OCI-LY7 (cell line): ENCODE measurements at regions not wholly inside any gene's neighbourhood (a gene's known extent, or its start where the extent isn't known, plus 50 kb on each side); places are given as distances from the start of the nearest gene placed in this dataset.

Experiments used
- BruUV-seq: library from RNA; stranded (reverse); fragments of 400-500 nt; replicated peaks from 2 replicates; lab custom pipeline; 2021; lab: Mats Ljungman, UMichigan
- CTCF ChIA-PET: fragments of 300-600 bp; sonication (Branson Sonifier 250); formaldehyde crosslinking; loops from one replicate; lab custom pipeline; 2022; ENCODE audit warnings: antibody characterized with exemption; ENCODE audit not compliant: unreplicated experiment; lab: Charles Lee
- POLR2A ChIA-PET: fragments of 300-600 bp; sonication (Branson Sonifier 250); formaldehyde crosslinking; loops from one replicate; lab custom pipeline; 2022; ENCODE audit warnings: antibody characterized with exemption; lab: Charles Lee
- DNase-seq: peaks from one replicate; pipeline ENCODE4 v3.0.0-alpha.2; 2015; ENCODE audit warnings: low spot score
- H2AFZ ChIP-seq: fragments of 200-600 bp; sonication (generic), shearing (Covaris generic); 2 replicates; pipeline ENCODE4 v1.6.1; 2014; ENCODE audit warnings: mild to moderate bottlenecking, antibody characterized with exemption, low read length, moderate library complexity
- H3K27ac ChIP-seq: fragments of 200-600 bp; sonication (generic); 2 replicates; pipeline ENCODE4 v1.5.1; 2014; ENCODE audit warnings: mixed run types, low read depth, mild to moderate bottlenecking, moderate library complexity, low read length, inconsistent platforms; ENCODE audit not compliant: poor library complexity, severe bottlenecking
- H3K36me3 ChIP-seq: fragments of 200-600 bp; sonication (generic); 2 replicates; pipeline ENCODE4 v1.6.1; 2014; ENCODE audit warnings: mild to moderate bottlenecking, antibody characterized with exemption, low read length, moderate library complexity, mixed read lengths; ENCODE audit not compliant: insufficient read depth
- H3K4me1 ChIP-seq: fragments of 200-600 bp; sonication (generic); 2 replicates; pipeline ENCODE4 v1.5.1; 2014; ENCODE audit warnings: mild to moderate bottlenecking, low read length; ENCODE audit not compliant: insufficient read depth, poor library complexity, severe bottlenecking
- H3K4me2 ChIP-seq: fragments of 200-600 bp; sonication (generic); 2 replicates; pipeline ENCODE4 v1.6.1; 2014; ENCODE audit warnings: mild to moderate bottlenecking, low read length
- H3K4me3 ChIP-seq: fragments of 200-600 bp; sonication (generic); 2 replicates; pipeline ENCODE4 v1.5.1; 2014; ENCODE audit warnings: mild to moderate bottlenecking, low read depth, low read length; ENCODE audit not compliant: poor library complexity, severe bottlenecking
- H3K79me2 ChIP-seq: fragments of 200-600 bp; sonication (generic); 2 replicates; pipeline ENCODE4 v1.6.1; 2016; ENCODE audit warnings: low read depth, mild to moderate bottlenecking, low read length, moderate library complexity, mixed read lengths; ENCODE audit not compliant: insufficient read depth
- H3K9me2 ChIP-seq: fragments of 200-600 bp; sonication (generic); 2 replicates; pipeline ENCODE4 v1.6.1; 2016; ENCODE audit warnings: mild to moderate bottlenecking, low read length, mixed read lengths; ENCODE audit not compliant: insufficient read depth
- H3K9me3 ChIP-seq: fragments of 200-600 bp; sonication (generic); 2 replicates; pipeline ENCODE4 v1.6.1; 2014; ENCODE audit warnings: mild to moderate bottlenecking, mixed run types, low read length, mixed read lengths
- H4K20me1 ChIP-seq: fragments of 200-600 bp; sonication (generic); 2 replicates; pipeline ENCODE4 v1.6.1; 2014; ENCODE audit warnings: mild to moderate bottlenecking, antibody characterized with exemption, low read length, moderate library complexity, mixed read lengths; ENCODE audit not compliant: insufficient read depth
- CTCF ChIP-seq: fragments of 200-600 bp; sonication (generic); conservative IDR thresholded peaks from 2 replicates; pipeline ENCODE4 v1.5.1; 2014; ENCODE audit warnings: mild to moderate bottlenecking, antibody characterized with exemption, low read length, moderate library complexity, mixed read lengths
- EZH2phosphoT487 ChIP-seq: fragments of 200-600 bp; sonication (generic); IDR thresholded peaks from 2 replicates; pipeline ENCODE4 v1.6.1; 2018; ENCODE audit warnings: low read depth, borderline replicate concordance, mild to moderate bottlenecking, mixed run types, antibody characterized with exemption, low read length, moderate library complexity, mixed read lengths
- intact Hi-C: fragments of 100-400 bp; cut with micrococcal nuclease; formaldehyde crosslinking; loops from one replicate; pipeline ENCODE4 v1.10.0; 2022; ENCODE audit not compliant: unreplicated experiment

DNA sequence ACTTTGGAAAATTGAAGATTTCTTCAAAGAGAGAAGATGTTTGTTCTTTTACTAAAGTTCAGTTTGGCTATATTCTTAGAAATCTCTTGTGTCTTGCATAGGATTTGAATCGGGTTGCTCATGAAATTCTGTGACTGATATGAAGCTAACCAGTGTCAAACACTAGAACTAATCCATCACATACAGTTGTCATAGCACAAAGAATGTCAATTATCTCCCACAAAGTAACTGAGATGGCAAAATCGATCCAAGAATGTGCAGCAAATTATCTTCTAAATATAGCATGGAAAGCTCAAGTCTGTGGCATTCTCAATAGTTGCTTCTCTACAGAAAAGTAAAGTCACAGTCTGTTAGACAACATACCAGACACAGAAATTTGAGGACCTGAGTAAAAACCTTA lies 768.1 kb upstream of the LRRN3 start:
- H3K9me3 ChIP-seq, result no peaks in the 10 kb centered on the region
- no peak for DNase-seq
- TF ChIP-seq CTCF, result no peak
- TF ChIP-seq EZH2phosphoT487, result no peak
- H3K9me2 ChIP-seq, result no peaks in the 10 kb centered on the region
- no peak overlapping the region for H3K27ac ChIP-seq
- ChIA-PET CTCF (no interaction called here), POLR2A (no interaction called here)
- H4K20me1 ChIP-seq, result no peaks in the 10 kb centered on the region
- no peaks in the 10 kb centered on the region for H3K36me3 ChIP-seq
- intact Hi-C loops, result no loop called here
- no peaks in the 10 kb centered on the region for H3K79me2 ChIP-seq
- no peak overlapping the region for H3K4me3 ChIP-seq
- no peak overlapping the region for H3K4me2 ChIP-seq
- BruUV-seq, result no TSS peak
- H3K4me1 ChIP-seq, result no peaks in the 10 kb centered on the region
- no peak overlapping the region for H2AFZ ChIP-seq

DNA sequence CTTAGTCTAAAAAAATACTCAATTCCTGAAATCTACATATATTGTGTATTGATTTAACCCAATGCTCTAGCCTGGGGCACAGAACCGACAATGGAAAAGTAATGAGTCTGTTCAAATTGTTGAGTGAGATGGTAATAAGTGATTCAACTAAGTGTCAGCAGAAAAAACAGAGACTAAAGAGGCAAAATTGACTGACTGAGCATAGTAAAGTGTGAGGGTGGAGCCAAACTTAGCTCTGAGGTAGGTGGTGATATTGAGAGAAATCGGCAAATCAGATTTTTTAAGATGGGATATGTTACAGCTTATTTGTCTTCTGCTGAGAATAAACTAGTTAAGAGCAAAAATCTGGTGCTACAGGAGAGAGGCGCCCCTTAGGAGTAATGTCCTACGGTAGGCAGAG lies 764.0 kb upstream of the LRRN3 start:
- intact Hi-C loops, result no loop called here
- DNase-seq, result no peak
- Histone ChIP-seq H2AFZ (no peak overlapping the region), H3K9me2 (no peaks in the 10 kb centered on the region), H4K20me1 (no peaks in the 10 kb centered on the region), H3K4me2 (no peak overlapping the region), H3K36me3 (no peaks in the 10 kb centered on the region), H3K9me3 (no peaks in the 10 kb centered on the region), H3K4me3 (no peak overlapping the region), H3K79me2 (no peaks in the 10 kb centered on the region), H3K27ac (no peak overlapping the region), H3K4me1 (no peaks in the 10 kb centered on the region)
- ChIA-PET CTCF (no interaction called here), POLR2A (interaction anchor here (0.6 kb wide), 1 partner anchor 17 kb away, joined by 4 read pairs; no protein-coding TSS in a partner anchor)
- TF ChIP-seq EZH2phosphoT487, result no peak
- TF ChIP-seq CTCF, result no peak
- no TSS peak for BruUV-seq

DNA sequence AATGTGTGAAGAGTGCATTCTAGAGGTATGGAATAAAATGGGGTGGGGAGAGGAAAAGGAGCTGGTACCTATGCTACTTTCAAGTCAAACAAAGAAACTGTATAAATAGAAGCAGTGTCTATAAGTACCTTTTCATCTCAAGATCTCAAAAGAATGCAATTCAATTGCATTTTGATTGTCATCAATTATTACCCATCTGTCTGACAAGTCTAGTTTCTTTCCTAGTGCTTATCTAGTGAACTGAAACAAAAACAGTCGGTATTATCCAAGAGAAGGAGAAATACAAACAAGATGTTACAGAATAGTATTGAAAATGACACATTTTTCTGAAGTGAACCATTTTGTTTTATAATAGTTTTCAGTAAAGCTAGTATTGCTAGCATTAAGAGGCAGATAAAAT lies 754.5 kb upstream of the LRRN3 start:
- Histone ChIP-seq H3K9me2 (no peaks in the 10 kb centered on the region), H3K27ac (no peak overlapping the region), H3K9me3 (no peaks in the 10 kb centered on the region), H3K79me2 (no peaks in the 10 kb centered on the region), H3K4me1 (no peaks in the 10 kb centered on the region), H3K36me3 (no peaks in the 10 kb centered on the region), H2AFZ (no peak overlapping the region), H3K4me2 (no peak overlapping the region), H3K4me3 (no peak overlapping the region), H4K20me1 (no peaks in the 10 kb centered on the region)
- POLR2A ChIA-PET, result no interaction called here
- intact Hi-C loops, result no loop called here
- TF ChIP-seq CTCF (no peak), EZH2phosphoT487 (no peak)
- no peak for DNase-seq
- CTCF ChIA-PET, result no interaction called here
- BruUV-seq, result no TSS peak
